ENCODE measurements at regions not wholly inside any gene's neighbourhood (a gene's known extent, or its start where the extent isn't known, plus 50 kb on each side); places are given as distances from the start of the nearest gene placed in this dataset.
"Not testable (repeated sequence)": the region's sequence is repeated elsewhere in the genome, so short reads cannot be mapped to it uniquely, and the experiment has no call there.

DNA sequence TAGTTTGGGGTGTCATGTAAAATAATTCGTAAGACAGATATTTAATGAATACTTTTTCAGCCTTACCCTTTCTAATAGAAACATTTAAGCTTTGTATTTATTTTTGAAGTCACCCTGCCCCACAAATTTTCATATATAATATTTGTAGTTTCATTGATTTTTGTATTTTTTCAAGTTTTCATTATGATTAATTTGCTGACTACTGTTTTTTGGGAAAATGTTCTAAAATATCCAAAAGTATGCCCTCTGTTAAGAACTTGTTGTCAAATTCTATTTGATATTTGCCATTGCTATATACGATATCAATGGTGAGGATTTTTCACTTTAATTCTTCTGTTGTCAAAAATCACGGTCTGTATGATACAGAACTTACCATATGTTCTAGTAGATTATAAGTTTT lies 793.9 kb upstream of the CITED2 start:
- TF ChIP-seq, protein P1, sequence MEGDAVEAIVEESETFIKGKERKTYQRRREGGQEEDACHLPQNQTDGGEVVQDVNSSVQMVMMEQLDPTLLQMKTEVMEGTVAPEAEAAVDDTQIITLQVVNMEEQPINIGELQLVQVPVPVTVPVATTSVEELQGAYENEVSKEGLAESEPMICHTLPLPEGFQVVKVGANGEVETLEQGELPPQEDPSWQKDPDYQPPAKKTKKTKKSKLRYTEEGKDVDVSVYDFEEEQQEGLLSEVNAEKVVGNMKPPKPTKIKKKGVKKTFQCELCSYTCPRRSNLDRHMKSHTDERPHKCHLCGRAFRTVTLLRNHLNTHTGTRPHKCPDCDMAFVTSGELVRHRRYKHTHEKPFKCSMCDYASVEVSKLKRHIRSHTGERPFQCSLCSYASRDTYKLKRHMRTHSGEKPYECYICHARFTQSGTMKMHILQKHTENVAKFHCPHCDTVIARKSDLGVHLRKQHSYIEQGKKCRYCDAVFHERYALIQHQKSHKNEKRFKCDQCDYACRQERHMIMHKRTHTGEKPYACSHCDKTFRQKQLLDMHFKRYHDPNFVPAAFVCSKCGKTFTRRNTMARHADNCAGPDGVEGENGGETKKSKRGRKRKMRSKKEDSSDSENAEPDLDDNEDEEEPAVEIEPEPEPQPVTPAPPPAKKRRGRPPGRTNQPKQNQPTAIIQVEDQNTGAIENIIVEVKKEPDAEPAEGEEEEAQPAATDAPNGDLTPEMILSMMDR (IDR thresholded peaks at IDR 0.05): no peak
- no peak for DNase-seq (ENCODE audit: low spot score)
- no peak overlapping the region for H3K27ac ChIP-seq
- H3K4me3 ChIP-seq: no peak overlapping the region

DNA sequence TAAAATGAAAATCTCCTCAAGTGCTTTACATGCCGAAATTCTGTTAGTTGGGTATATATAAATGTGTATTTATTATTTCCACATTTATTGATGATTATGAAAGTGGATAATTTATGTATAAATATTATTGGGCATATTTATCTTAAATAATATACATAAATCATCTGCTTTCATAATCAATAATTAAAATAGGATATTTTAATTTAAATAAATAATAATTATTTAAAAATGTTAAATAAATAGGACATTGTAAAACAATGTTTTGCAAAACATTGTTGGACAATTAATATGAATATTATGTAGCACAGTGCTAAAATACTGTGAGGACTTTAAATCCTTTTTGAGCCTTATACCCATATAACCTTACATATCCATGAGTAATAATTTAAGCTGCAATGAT lies 786.5 kb upstream of the CITED2 start:
- TF ChIP-seq, protein P1 (IDR thresholded peaks at IDR 0.05): no peak
- Histone ChIP-seq H3K4me3 (no peak overlapping the region), H3K27ac (no peak overlapping the region)
- DNase-seq (ENCODE audit: low spot score): no peak

DNA sequence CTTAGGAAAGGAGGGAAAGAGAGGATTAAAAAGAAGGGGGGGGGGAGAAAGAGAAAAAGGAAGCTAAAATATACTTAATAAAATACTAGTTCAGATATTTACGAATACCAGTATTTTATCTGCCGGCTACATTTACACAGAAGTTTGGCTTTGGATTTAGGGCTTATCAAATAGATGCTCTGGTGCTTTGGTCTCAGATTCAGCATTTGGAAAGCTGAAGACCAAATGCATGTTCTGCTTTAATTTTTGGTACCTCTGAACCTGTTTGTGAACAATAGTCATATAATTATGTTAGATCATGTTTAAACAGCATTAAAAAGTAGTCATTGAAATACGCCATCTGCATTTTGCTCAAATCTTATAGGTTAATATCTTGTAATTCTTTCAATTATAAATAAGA lies 786.0 kb upstream of the CITED2 start:
- H3K27ac ChIP-seq: no peak overlapping the region
- no peak for DNase-seq (ENCODE audit: low spot score)
- TF ChIP-seq, protein P1 (IDR thresholded peaks at IDR 0.05): no peak
- H3K4me3 ChIP-seq: no peak overlapping the region

DNA sequence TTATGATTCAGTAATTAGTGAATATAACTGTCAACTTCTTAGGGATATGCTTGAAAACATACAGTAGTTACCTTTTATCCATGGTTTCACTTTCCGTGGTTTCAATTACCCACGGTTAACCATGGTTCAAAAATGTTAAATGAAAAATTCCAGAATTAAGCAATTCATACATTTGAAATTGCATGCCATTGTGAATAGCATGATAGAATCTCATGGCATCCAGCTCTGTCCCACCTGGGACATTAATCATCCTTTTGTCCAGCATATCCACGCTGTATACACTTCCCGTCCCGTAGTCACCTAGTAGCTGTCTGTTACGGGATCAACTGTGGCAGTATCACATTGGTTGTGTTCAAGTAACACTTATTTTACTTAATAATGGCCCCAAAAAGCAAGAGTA lies 781.7 kb upstream of the CITED2 start:
- DNase-seq (ENCODE audit: low spot score): no peak
- Histone ChIP-seq H3K4me3 (no peak overlapping the region), H3K27ac (no peak overlapping the region)
- TF ChIP-seq, protein P1 (IDR thresholded peaks at IDR 0.05): no peak

DNA sequence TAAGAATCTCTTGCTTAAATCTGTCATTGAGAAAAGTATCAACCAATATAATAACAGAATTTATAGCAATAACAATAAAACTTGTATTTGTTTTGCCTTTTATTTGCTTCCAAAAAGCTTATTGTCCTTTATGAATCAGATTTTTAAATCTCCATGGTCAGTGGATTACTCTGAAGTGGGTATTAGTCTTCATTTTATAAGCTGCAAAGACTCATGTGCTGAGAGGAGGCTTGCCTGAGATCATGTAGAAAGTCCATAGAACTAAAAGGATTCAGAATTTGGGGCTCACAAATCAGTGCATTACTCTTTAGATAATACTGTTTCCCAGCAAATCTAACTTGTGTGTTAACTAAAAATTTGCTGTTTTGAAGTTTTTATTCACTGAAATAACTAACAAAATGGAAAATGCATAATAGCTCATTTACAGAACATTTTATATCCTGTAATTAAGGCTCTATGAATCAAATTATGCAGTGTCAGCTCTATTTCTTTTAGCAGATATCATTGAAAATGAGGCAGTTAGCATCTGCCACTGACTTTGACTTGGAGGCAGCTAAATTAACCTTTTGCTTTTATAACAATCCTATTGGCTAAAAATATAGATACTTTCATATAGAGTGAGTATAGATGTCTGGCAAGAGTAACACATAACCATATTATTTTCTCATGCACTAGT lies 781.1 kb upstream of the CITED2 start:
- Histone ChIP-seq H3K4me3 (no peak overlapping the region), H3K27ac (no peak overlapping the region)
- TF ChIP-seq, protein P1 (IDR thresholded peaks at IDR 0.05): no peak
- DNase-seq (ENCODE audit: low spot score): no peak

DNA sequence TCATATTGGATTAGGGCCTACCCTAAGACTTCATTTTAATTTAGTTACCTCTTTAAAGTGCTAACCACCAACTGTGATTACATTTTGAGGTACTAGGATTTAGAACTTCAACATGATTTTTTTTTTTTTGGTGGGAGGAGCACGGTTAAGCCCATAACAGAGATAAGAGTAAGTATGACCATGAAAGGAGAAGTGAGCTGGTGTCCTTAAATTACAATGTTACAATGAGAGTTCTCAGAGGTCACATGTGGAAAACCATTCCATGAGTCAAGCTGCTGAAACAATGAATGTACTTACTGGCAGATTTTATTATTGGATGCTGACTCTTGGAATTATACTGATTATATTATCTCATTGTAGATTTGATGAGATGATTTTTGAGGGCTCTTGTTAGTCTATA lies 779.3 kb upstream of the CITED2 start:
- Histone ChIP-seq H3K4me3 (no peak overlapping the region), H3K27ac (no peak overlapping the region)
- TF ChIP-seq, protein P1 (IDR thresholded peaks at IDR 0.05): no peak
- DNase-seq (ENCODE audit: low spot score): no peak

DNA sequence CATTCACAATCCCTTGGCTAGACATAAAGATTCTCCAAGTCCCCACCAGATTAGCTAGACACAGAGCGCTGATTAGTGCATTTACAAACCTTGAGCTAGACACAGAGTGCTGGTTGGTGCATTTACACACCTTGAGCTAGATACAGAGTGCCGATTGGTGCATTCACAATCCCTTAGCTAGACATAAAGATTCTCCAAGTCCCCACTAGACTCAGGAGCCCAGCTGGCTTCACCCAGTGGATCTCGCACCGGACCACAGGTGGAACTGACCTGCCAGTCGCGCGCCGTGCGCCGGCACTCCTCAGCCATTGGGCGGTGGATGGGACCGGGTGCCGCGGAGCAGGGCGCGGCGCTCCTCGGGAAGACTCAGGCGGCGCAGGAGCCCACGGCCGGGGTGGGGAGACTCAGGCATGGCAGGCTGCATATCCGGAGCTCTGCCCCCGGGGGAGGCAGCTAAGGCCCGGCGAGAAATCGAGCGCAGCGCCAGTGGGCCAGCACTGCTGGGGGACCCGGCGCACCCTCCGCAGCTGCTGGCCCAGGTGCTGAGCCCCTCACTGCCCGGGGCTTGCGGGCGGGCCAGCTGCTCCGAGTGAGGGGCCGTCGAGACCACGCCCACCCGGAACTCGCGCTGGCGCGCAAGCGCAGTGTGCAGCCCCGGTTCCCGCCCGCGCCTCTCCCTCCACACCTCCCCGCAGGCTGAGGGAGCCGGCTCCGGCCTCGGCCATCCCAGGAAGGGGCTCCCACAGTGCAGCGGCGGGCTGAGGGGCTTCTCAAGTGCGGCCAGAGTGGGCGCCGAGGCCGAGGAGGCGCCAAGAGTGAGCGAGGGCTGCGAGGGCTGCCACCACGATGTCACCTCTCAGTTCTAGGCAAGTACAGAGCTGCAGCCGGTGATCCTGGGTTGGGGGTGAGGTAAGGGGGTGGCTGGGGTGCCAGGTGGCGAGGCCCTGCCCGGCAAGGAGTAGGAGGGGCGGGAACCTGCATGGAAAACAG lies 773.7 kb upstream of the CITED2 start:
- not testable (repeated sequence) for H3K27ac ChIP-seq; H3K4me3 ChIP-seq; DNase-seq (ENCODE audit: low spot score)

Measured in coronary artery (tissue), 2 donors.